ENCODE measurements at regions not wholly inside any gene's neighbourhood (a gene's known extent, or its start where the extent isn't known, plus 50 kb on each side); places are given as distances from the start of the nearest gene placed in this dataset.
"Not testable (repeated sequence)": the region's sequence is repeated elsewhere in the genome, so short reads cannot be mapped to it uniquely, and the experiment has no call there.

GRCh38 chr2:180829261-180829660, 151.1 kb upstream of the UBE2E3 start:
- DNase-seq = no peak

DNA sequence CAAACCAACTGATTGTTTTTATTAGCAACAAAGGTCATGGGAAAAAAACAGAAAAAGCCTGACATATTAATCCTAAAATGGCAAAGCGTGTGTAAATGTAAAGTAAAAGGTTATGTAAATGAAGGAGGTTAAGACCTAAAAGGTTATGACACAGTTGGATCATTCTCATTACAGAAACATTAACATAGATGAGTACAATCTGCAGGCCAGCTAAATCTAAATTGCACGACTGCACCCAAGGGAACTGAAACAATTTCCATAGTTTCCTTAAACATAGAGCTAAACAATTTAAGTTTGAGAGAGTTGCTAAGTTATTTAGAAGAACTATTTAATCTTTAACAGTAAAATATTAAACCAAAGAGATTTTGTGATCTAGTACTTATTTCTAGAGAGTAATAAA, 151.6 kb upstream of the UBE2E3 start:
- no peak for DNase-seq

GRCh38 chr2:180823546-180824141, 156.8 kb upstream of the UBE2E3 start:
- DNase-seq = no peak

GRCh38 chr2:180819106-180819505, 161.3 kb upstream of the UBE2E3 start:
- DNase-seq = no peak

GRCh38 chr2:180818700-180819099, 161.7 kb upstream of the UBE2E3 start:
- DNase-seq = not testable (repeated sequence)

DNA sequence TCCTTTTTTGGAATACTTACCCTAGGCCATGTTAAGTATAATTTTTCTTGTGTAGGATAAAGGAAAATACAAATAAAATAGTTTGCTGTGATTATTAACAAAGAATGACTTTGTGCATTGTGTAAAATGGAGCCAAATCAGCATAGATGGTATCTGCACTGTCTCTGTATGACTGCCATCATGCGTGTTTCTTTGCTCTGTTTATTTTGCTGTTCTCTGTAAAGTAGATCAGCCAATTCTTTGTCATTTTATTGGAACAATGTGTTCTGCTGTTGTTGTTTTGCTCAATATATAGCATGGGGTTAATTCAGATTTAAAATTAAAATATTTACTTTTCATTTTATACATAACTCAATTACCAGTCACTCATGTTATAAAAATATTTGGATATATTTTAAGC, 181.3 kb upstream of the UBE2E3 start:
- no peak for DNase-seq

GRCh38 chr2:180790891-180791290, 189.5 kb upstream of the UBE2E3 start:
- no peak for DNase-seq

DNA sequence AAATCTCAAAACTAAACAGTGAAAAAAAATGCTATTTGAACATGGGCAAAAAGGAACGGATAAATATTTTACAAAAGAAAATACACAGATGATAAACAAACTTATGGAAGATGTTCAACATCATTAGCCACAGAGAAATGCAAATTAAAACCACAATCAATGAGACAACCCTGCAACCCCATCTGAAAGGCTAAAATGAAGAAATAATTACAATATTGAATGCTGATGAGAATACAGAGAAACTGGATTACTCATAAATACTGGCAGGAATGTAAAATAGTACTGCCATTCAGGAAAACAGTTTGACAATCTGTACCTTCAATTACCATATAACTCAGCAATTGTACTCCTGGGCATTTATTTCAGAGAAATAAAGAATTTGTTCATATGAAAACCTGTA, 193.1 kb upstream of the UBE2E3 start:
- DNase-seq = no peak

DNA sequence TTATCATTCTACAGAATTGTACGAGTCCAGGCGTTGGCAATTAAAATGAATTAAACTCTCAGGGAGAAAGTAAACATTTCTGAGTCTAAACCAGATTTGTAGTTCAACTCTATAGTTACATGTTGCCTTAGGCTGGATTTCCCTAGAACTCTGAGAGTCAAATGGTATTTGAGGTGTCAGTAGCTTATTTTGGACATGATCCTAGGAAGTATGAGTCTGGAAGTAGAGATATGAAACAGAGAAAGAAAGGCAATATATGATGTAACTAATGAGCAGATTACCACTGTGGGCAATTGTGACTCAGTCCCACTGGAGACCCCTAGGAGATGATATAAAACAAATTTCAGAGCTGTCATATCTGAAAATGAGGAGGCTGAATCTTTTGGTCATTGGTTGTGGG, 199.1 kb upstream of the UBE2E3 start:
- no peak for DNase-seq

- no peak for DNase-seq
These were observed 202.1 kb upstream of the UBE2E3 start for GRCh38 chr2:180778291-180778690.

GRCh38 chr2:180776921-180777320, 203.5 kb upstream of the UBE2E3 start:
- no peak for DNase-seq

DNA sequence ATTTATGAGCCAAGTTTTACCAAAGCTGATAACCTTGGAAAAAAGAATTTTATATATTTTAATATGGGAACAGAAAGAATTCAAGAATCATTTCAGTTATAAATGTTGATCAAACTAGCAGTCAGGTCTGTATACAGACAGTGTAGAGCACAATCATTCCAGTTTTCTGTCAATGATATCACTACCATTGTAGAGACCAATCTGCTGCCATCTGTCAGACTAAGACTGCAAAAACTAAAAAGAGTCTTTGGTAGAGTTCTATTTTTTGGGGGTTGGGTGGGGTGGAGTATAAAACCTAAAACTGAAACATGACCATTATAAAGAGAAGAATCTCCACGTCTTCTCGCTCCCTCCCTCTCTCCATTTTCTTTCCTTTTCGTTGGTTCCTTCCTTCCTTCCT, 204.7 kb upstream of the UBE2E3 start:
- no peak for DNase-seq

DNA sequence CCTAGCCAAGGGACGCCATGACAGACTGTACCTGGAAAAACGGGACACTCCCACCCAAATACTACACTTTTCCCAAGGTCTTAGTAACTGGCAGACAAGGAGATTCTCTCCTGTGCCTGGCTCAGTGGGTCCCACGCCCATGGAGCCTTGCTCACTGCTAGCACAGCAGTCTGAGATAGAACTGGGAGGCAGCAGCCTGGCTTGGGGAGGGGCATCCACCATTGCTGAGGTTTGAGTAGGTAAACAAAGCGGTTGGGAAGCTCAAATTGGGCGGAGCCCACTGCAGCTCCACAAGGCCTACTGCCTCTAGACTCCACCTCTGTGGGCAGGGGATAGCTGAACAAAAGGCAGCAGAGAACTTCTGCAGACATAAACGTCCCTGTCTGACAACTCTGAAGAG, 215.1 kb upstream of the UBE2E3 start:
- DNase-seq = not testable (repeated sequence)

- no peak for DNase-seq
These were observed 217.0 kb upstream of the UBE2E3 start for GRCh38 chr2:180763263-180763989.

GRCh38 chr2:180761224-180761623, 219.2 kb upstream of the UBE2E3 start:
- DNase-seq = no peak

DNA sequence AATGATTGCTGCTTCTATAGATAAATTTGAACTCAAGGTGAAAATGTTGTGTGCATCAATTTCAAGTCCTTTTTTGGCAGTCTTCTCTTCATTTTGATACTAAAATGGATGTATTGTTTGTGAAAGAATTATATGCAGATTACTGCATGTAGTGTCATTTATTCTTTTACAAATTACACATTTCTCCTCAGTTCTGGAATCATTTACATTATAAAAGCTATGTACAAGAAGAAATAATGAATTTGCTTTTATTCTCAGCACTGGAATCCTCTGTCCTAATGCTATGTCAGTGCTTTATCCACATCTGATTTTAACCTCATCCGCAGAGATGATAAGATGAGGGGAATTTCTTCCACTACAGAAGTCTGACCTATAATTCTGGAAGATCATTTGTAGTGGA, 220.8 kb upstream of the UBE2E3 start:
- DNase-seq = no peak

GRCh38 chr2:180753809-180754761, 226.3 kb upstream of the UBE2E3 start:
- DNase-seq = no peak

DNA sequence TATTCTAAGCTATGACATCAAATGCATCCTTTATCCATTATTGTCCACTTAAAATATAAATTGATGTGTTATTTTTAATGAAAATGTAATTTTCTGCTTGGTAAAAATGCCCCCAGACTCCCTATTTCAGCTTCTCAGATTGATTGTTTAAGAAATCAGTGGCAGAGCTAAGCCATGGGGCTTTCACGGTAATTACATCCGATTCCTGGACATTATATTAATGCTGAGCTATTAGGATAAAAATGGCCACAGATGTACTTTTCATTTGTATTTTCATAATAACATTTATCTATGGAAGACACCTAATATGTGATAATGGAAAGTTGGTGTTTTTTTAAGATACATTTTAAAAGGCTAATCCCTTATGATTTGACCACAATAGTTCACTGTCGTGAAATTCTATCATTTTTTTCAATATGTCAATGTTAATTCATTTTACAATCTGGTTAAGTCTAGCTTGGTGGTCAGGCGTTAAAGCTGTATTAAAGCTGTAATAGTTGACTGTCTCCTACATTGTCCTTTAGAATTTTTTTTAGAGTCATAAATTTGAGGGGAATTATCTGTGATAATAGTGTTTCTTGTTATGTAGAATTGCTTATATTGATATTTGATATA, 229.0 kb upstream of the UBE2E3 start:
- no peak for DNase-seq

DNA sequence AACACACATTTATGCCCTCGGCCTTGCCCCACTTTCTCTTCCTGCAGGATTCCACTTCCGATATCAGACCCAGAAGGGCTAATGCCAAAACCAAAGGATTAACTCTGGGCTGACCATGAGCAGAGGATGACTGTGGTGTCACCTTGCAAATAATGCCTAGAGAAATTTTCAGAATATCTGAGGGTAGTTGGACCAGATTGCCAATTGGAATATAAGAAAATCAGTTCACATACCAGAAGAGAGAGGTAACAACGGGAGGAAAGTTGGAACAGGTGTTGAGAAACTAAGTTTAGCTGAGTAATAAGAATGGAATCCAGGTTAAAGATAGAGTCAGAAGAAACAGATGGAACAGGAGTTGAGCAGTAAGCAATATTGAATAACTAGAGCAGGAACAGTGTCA, 232.7 kb upstream of the UBE2E3 start:
- DNase-seq = no peak

DNA sequence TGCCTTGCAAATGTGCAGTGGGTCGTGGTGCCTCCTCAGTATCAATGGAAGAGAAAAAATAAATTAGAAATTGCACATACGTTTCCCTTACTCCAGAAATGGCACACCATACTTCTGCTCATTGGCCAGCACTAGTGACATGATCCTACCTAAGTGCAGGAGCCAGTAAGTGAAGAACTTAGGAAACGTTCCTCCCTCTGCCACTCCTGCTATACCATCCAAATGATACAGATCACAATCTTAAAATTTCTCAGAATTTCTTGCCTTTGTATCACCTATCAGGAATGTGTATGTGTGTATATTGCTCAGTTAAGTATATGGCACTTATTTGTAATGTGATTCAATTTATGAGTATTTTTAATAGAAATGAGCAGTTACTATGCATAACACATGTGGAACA, 237.0 kb upstream of the UBE2E3 start:
- DNase-seq = no peak

DNA sequence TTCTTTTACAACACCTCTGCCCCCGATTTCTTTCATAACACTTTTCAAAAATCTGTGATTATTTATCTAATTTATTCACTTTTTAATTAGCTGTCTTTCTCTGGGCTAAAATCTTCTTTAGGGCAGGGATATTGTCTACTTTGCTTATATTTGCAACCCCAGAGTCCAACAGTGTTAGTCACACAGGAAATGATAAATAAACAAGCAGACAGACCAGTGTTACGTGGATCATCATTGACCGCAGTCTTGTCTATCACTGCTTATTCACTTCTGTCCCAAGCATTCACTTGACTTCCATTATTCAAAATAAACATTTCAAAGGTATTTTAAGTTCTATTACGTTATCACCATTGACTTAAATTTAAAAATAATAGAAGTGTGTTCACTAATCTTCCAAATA, 237.6 kb upstream of the UBE2E3 start:
- no peak for DNase-seq

DNA sequence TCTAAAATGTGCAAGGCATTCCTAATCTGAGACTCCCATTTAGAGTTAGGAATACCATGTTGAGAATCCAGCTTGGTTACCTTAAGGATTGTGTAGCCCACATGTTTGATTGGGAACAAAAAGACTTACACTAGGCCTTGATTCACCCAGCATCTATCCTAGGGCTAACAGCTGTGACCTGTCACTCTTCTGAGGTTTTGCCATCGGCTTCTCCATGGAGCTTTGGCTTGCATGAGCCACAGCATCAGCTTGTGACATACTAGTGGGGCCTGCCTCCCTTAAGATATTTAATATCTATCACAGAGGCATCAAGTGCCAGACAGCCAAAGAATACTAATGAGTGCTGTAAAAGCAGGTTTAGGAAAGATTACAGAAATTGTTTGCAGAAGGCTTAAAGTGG, 241.3 kb upstream of the UBE2E3 start:
- no peak for DNase-seq

- DNase-seq = no peak
These were observed 244.6 kb upstream of the UBE2E3 start for GRCh38 chr2:180735799-180736198.

All from CD4-positive, alpha-beta T cell treated with Interleukin-12 subunit alpha and Interleukin-12 subunit beta, for 1 hour (primary cell).